Testis (tissue), 2 donors: ENCODE measurements at regions not wholly inside any gene's neighbourhood (a gene's known extent, or its start where the extent isn't known, plus 50 kb on each side); places are given as distances from the start of the nearest gene placed in this dataset.

Experiments
- POLR2A ChIP-seq: fragments of 450-650 bp; IDR thresholded peaks from one replicate; pipeline ENCODE4 v1.6.1; 2017; ENCODE audit warnings: antibody characterized with exemption, mild to moderate bottlenecking, moderate library complexity
- TF ChIP-seq, protein P1 (sequence below), 3 experiments: fragments of 450-650 bp in 2 of 3; fragments of 200-600 bp in 1 of 3; sonication (generic) in 1 of 3; IDR thresholded peaks; one replicate each; pipeline ENCODE4 v1.5.1; 2016 to 2019; ENCODE audit warnings: antibody characterized with exemption in 3 of 3, mild to moderate bottlenecking in 2 of 3, moderate library complexity in 1 of 3

- TF ChIP-seq, protein P1, sequence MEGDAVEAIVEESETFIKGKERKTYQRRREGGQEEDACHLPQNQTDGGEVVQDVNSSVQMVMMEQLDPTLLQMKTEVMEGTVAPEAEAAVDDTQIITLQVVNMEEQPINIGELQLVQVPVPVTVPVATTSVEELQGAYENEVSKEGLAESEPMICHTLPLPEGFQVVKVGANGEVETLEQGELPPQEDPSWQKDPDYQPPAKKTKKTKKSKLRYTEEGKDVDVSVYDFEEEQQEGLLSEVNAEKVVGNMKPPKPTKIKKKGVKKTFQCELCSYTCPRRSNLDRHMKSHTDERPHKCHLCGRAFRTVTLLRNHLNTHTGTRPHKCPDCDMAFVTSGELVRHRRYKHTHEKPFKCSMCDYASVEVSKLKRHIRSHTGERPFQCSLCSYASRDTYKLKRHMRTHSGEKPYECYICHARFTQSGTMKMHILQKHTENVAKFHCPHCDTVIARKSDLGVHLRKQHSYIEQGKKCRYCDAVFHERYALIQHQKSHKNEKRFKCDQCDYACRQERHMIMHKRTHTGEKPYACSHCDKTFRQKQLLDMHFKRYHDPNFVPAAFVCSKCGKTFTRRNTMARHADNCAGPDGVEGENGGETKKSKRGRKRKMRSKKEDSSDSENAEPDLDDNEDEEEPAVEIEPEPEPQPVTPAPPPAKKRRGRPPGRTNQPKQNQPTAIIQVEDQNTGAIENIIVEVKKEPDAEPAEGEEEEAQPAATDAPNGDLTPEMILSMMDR (IDR thresholded peaks at IDR 0.05) = no peak
- no peak for TF ChIP-seq POLR2A
Observed at GRCh38 chr11:42253156-42253555, 793.7 kb upstream of the LRRC4C start.
